NCI-H446 (cell line): ENCODE measurements at regions not wholly inside any gene's neighbourhood (a gene's known extent, or its start where the extent isn't known, plus 50 kb on each side); places are given as distances from the start of the nearest gene placed in this dataset.
A peak's percentile ranks its signal among the peaks of the same experiment; 100 is the strongest.
"Not testable (repeated sequence)": the region's sequence is repeated elsewhere in the genome, so short reads cannot be mapped to it uniquely, and the experiment has no call there.

Experiments used
- DNase-seq, 2 experiments: peaks; one replicate each; lab custom pipeline; 2025; lab: John Stamatoyannopoulos, UW

GRCh38 chr1:242912855-242913254 is 342.2 kb downstream of the CEP170 start:
- not testable (repeated sequence) for DNase-seq

GRCh38 chr1:242900558-242900957 is 354.5 kb downstream of the CEP170 start:
- not testable (repeated sequence) for DNase-seq

GRCh38 chr1:242890192-242890741 is 364.8 kb downstream of the CEP170 start:
- DNase-seq = no peak

GRCh38 chr1:242886137-242886536 is 361.6 kb upstream of the PLD5 start:
- no peak for DNase-seq

GRCh38 chr1:242880022-242880421 is 355.5 kb upstream of the PLD5 start:
- DNase-seq = not testable (repeated sequence)

- DNase-seq = no peak
These were observed 353.2 kb upstream of the PLD5 start for GRCh38 chr1:242877743-242878142.

- no peak for DNase-seq
These were observed 352.7 kb upstream of the PLD5 start for GRCh38 chr1:242877229-242877628.

GRCh38 chr1:242876030-242876429 is 351.5 kb upstream of the PLD5 start:
- DNase-seq = no peak

- DNase-seq = no peak
These were observed 349.2 kb upstream of the PLD5 start for GRCh38 chr1:242873661-242874060.

GRCh38 chr1:242872521-242872920 is 348.0 kb upstream of the PLD5 start:
- no peak for DNase-seq

- no peak for DNase-seq
These were observed 347.1 kb upstream of the PLD5 start for GRCh38 chr1:242871471-242872030.

- no peak for DNase-seq
These were observed 346.5 kb upstream of the PLD5 start for GRCh38 chr1:242870966-242871365.

- no peak for DNase-seq
These were observed 331.8 kb upstream of the PLD5 start for GRCh38 chr1:242856289-242856688.

- DNase-seq = no peak
These were observed 330.0 kb upstream of the PLD5 start for GRCh38 chr1:242854466-242854865.

GRCh38 chr1:242847390-242847993 is 323.0 kb upstream of the PLD5 start:
- no peak for DNase-seq

- DNase-seq = no peak
These were observed 317.6 kb upstream of the PLD5 start for GRCh38 chr1:242842094-242842493.

GRCh38 chr1:242839101-242839500 is 314.6 kb upstream of the PLD5 start:
- DNase-seq = no peak

GRCh38 chr1:242836423-242836822 is 311.9 kb upstream of the PLD5 start:
- DNase-seq = peak in 1 of 2 experiments; percentile 17

- DNase-seq = peak in 1 of 2 experiments; percentile 21
These were observed 304.3 kb upstream of the PLD5 start for GRCh38 chr1:242828828-242829227.

- DNase-seq = peak in 1 of 2 experiments; percentile 21
These were observed 303.7 kb upstream of the PLD5 start for GRCh38 chr1:242828199-242828598.

- peak in 1 of 2 experiments; percentile 63 for DNase-seq
These were observed 303.0 kb upstream of the PLD5 start for GRCh38 chr1:242827538-242827937.

GRCh38 chr1:242826701-242827336 is 302.3 kb upstream of the PLD5 start:
- DNase-seq = peak in 1 of 2 experiments; percentile 20

- DNase-seq = no peak
These were observed 299.9 kb upstream of the PLD5 start for GRCh38 chr1:242824435-242824834.
